A673 (cell line): ENCODE measurements at regions not wholly inside any gene's neighbourhood (a gene's known extent, or its start where the extent isn't known, plus 50 kb on each side); places are given as distances from the start of the nearest gene placed in this dataset.

ENCODE experiments used
- BruUV-seq: library from RNA; stranded (reverse); fragments of 400-500 nt; replicated peaks from 2 replicates; lab custom pipeline; 2021; lab: Mats Ljungman, UMichigan
- CTCF ChIA-PET: fragments of 300-600 bp; sonication (Branson Sonifier 250); formaldehyde crosslinking; loops from one replicate; lab custom pipeline; 2022; ENCODE audit warnings: antibody characterized with exemption; lab: Charles Lee
- POLR2A ChIA-PET: fragments of 300-600 bp; sonication (Branson Sonifier 250); formaldehyde crosslinking; loops from one replicate; lab custom pipeline; 2022; ENCODE audit warnings: antibody characterized with exemption; ENCODE audit not compliant: low non-redundant PET; lab: Charles Lee
- DNase-seq: peaks from one replicate; pipeline ENCODE4 v3.0.0-alpha.2; 2015; ENCODE audit warnings: low spot score
- H3K27ac ChIP-seq: fragments of 200-600 bp; sonication (generic); 2 replicates; pipeline ENCODE4 v1.5.1; 2016; ENCODE audit warnings: mixed run types, low read depth, mild to moderate bottlenecking, mixed read lengths, antibody characterized with exemption, low read length; ENCODE audit not compliant: poor library complexity, severe bottlenecking
- H3K27me3 ChIP-seq: fragments of 200-600 bp; sonication (generic); replicated peaks from 2 replicates; pipeline ENCODE4 v1.6.1; 2017; ENCODE audit warnings: mixed run types, low read depth, mild to moderate bottlenecking, mixed read lengths, antibody characterized with exemption, low read length; ENCODE audit not compliant: insufficient read depth, poor library complexity
- H3K36me3 ChIP-seq: fragments of 200-600 bp; sonication (generic); 2 replicates; pipeline ENCODE4 v1.6.1; 2016; ENCODE audit warnings: mixed run types, mild to moderate bottlenecking, mixed read lengths, antibody characterized with exemption, low read length; ENCODE audit not compliant: insufficient read depth, poor library complexity, severe bottlenecking
- H3K4me1 ChIP-seq: fragments of 200-600 bp; sonication (generic); 2 replicates; pipeline ENCODE4 v1.6.1; 2017; ENCODE audit warnings: mixed run types, mild to moderate bottlenecking, mixed read lengths, antibody characterized with exemption, low read length; ENCODE audit not compliant: insufficient read depth, poor library complexity, severe bottlenecking
- H3K4me3 ChIP-seq: fragments of 200-600 bp; sonication (generic); 2 replicates; pipeline ENCODE4 v1.5.1; 2016; ENCODE audit warnings: low read depth, mixed run types, mild to moderate bottlenecking, mixed read lengths, low read length; ENCODE audit not compliant: poor library complexity, severe bottlenecking
- H3K9me3 ChIP-seq: fragments of 200-600 bp; sonication (generic); 2 replicates; pipeline ENCODE4 v1.6.1; 2016; ENCODE audit warnings: mixed run types, low read depth, mild to moderate bottlenecking, mixed read lengths, antibody characterized with exemption, low read length; ENCODE audit not compliant: poor library complexity, severe bottlenecking
- CTCF ChIP-seq: fragments of 300-800, 200-600 bp; sonication (generic); conservative IDR thresholded peaks from 2 replicates; pipeline ENCODE4 v1.5.1; 2017; ENCODE audit warnings: low read depth, mild to moderate bottlenecking, antibody characterized with exemption, low read length, moderate library complexity, mixed read lengths
- EZH2 ChIP-seq: fragments of 200-600 bp; sonication (generic); IDR thresholded peaks from 2 replicates; pipeline ENCODE4 v1.6.1; 2017; ENCODE audit warnings: borderline replicate concordance, low read depth, mild to moderate bottlenecking, mixed read lengths, antibody characterized with exemption, low read length; ENCODE audit not compliant: poor library complexity, severe bottlenecking
- intact Hi-C: fragments of 100-400 bp; cut with micrococcal nuclease; formaldehyde crosslinking; loops from one replicate; pipeline ENCODE4 v1.10.0; 2022; ENCODE audit not compliant: unreplicated experiment

GRCh38 chr16:51461255-51461654 lies 310.2 kb upstream of the SALL1 start:
- ChIA-PET POLR2A (no interaction called here), CTCF (no interaction called here)
- no peak overlapping the region for H3K4me3 ChIP-seq
- DNase-seq, result no peak
- intact Hi-C loops, result no loop called here
- BruUV-seq, result no TSS peak
- 0 out of 2 replicates have a peak, but pooled peaks have one; percentile 13 for TF ChIP-seq CTCF
- TF ChIP-seq EZH2, result no peak
- H3K27ac ChIP-seq, result no peak overlapping the region
- H3K27me3 ChIP-seq, result no peaks in the 10 kb centered on the region
- H3K9me3 ChIP-seq, result no peaks in the 10 kb centered on the region
- no peaks in the 10 kb centered on the region for H3K36me3 ChIP-seq
- peaks cover 14% of the 10 kb centered on the region for H3K4me1 ChIP-seq

- Histone ChIP-seq H3K27ac (no peak overlapping the region), H3K4me3 (no peak overlapping the region), H3K36me3 (no peaks in the 10 kb centered on the region), H3K27me3 (no peaks in the 10 kb centered on the region), H3K9me3 (no peaks in the 10 kb centered on the region), H3K4me1 (peaks cover 14% of the 10 kb centered on the region)
- DNase-seq, result no peak
- BruUV-seq, result no TSS peak
- POLR2A ChIA-PET, result no interaction called here
- TF ChIP-seq CTCF (no peak), EZH2 (no peak)
- CTCF ChIA-PET, result no interaction called here
- intact Hi-C loops, result no loop called here
These were observed 307.5 kb upstream of the SALL1 start for GRCh38 chr16:51458356-51459140.

GRCh38 chr16:51457775-51458174 lies 306.7 kb upstream of the SALL1 start:
- ChIA-PET CTCF (no interaction called here), POLR2A (no interaction called here)
- Histone ChIP-seq H3K36me3 (no peaks in the 10 kb centered on the region), H3K27ac (no peak overlapping the region), H3K27me3 (no peaks in the 10 kb centered on the region), H3K9me3 (no peaks in the 10 kb centered on the region), H3K4me1 (peaks cover 14% of the 10 kb centered on the region), H3K4me3 (no peak overlapping the region)
- TF ChIP-seq EZH2, result no peak
- TF ChIP-seq CTCF, result no peak
- intact Hi-C loops, result no loop called here
- no peak for DNase-seq
- BruUV-seq, result no TSS peak
